ENCODE measurements at regions not wholly inside any gene's neighbourhood (a gene's known extent, or its start where the extent isn't known, plus 50 kb on each side); places are given as distances from the start of the nearest gene placed in this dataset.

- no peak for DNase-seq
These were observed 325.6 kb downstream of the UBE3D start for GRCh38 chr6:82740072-82740471.

- DNase-seq, result no peak
These were observed 324.2 kb downstream of the UBE3D start for GRCh38 chr6:82741325-82741995.

- no peak for DNase-seq
These were observed 323.6 kb downstream of the UBE3D start for GRCh38 chr6:82741996-82742385.

- DNase-seq, result no peak
These were observed 321.2 kb downstream of the UBE3D start for GRCh38 chr6:82744286-82745015.

GRCh38 chr6:82750556-82750955, 315.1 kb downstream of the UBE3D start:
- DNase-seq, result no peak

- DNase-seq, result no peak
These were observed 313.9 kb downstream of the UBE3D start for GRCh38 chr6:82751718-82752117.

- DNase-seq, result no peak
These were observed 303.8 kb downstream of the UBE3D start for GRCh38 chr6:82761674-82762345.

- DNase-seq, result no peak
These were observed 299.2 kb downstream of the UBE3D start for GRCh38 chr6:82766476-82766875.

- DNase-seq, result no peak
These were observed 298.6 kb downstream of the UBE3D start for GRCh38 chr6:82767037-82767436.

- DNase-seq, result no peak
These were observed 298.2 kb downstream of the UBE3D start for GRCh38 chr6:82767447-82767846.

- DNase-seq, result no peak
These were observed 292.6 kb downstream of the UBE3D start for GRCh38 chr6:82772851-82773717.

GRCh38 chr6:82775361-82775760, 290.3 kb downstream of the UBE3D start:
- DNase-seq, result no peak

- no peak for DNase-seq
These were observed 289.7 kb downstream of the UBE3D start for GRCh38 chr6:82775981-82776380.

GRCh38 chr6:82779041-82779440, 286.6 kb downstream of the UBE3D start:
- no peak for DNase-seq

GRCh38 chr6:82780334-82780733, 285.3 kb downstream of the UBE3D start:
- no peak for DNase-seq

GRCh38 chr6:82781620-82782204, 283.9 kb downstream of the UBE3D start:
- no peak for DNase-seq

- no peak for DNase-seq
These were observed 281.9 kb downstream of the UBE3D start for GRCh38 chr6:82783587-82784236.

GRCh38 chr6:82785206-82785605, 280.4 kb downstream of the UBE3D start:
- no peak for DNase-seq

- no peak for DNase-seq
These were observed 279.4 kb downstream of the UBE3D start for GRCh38 chr6:82786248-82786647.

- DNase-seq, result no peak
These were observed 269.7 kb downstream of the UBE3D start for GRCh38 chr6:82795940-82796339.

GRCh38 chr6:82801083-82801482, 264.6 kb downstream of the UBE3D start:
- no peak for DNase-seq

Measured in renal pelvis (tissue), 1 donor.